ENCODE measurements at regions not wholly inside any gene's neighbourhood (a gene's known extent, or its start where the extent isn't known, plus 50 kb on each side); places are given as distances from the start of the nearest gene placed in this dataset.
"Not testable (repeated sequence)": the region's sequence is repeated elsewhere in the genome, so short reads cannot be mapped to it uniquely, and the experiment has no call there.

DNA sequence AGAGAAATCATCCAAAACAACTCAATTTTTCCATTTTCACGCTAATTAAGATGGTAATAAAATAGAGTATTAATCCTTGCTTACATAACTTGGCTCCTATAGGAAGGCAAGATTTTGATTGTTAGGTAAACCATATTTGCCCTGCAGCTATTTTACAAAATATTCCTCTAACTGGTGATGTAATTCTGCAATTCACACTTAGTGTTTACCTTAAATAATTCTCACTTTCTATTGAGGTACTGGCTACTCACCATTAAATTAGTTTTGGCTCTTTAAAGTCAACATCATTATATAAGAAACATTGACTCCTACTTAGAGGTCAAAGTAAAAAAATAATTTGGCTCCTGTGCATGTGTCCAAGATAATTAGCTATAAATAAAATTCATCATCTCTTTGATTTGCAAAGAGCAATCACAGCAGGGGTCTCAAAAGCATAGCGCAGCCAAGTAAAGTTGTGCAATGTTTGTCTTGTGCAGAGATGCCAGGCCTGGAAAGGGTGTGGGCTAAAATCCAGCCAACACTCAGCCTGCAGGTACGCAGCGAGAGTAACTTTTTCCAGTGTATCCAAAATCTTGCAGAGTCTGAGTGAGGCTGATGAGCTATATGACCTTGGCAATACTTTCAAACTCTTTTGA, 501.2 kb downstream of the MMUT start:
- Histone ChIP-seq H3K9me3 (no peaks in the 10 kb centered on the region), H3K4me1 (replicated peaks) (no peaks in the 10 kb centered on the region), H3K36me3 (no peaks in the 10 kb centered on the region), H3K27me3 (replicated peaks; ENCODE audit: insufficient read depth) (no peaks in the 10 kb centered on the region), H3K27ac (no peak overlapping the region), H3K4me3 (no peak overlapping the region)
- intact Hi-C loops (cut with DNase I), result no loop called here
- no peak for DNase-seq (ENCODE audit: low spot score)
- TF ChIP-seq CTCF (IDR thresholded peaks at IDR 0.05), result no peak
- TF ChIP-seq POLR2AphosphoS5 (IDR thresholded peaks at IDR 0.05), result no peak
- no peak for TF ChIP-seq POLR2A (IDR thresholded peaks at IDR 0.05)
- WGBS, result 56% methylated on average over 4 of the region's 4 CpGs

GRCh38 chr6:48959251-48960060, 503.6 kb downstream of the MMUT start:
- Histone ChIP-seq H3K4me1 (replicated peaks) (no peaks in the 10 kb centered on the region), H3K36me3 (no peaks in the 10 kb centered on the region), H3K27me3 (replicated peaks; ENCODE audit: insufficient read depth) (no peaks in the 10 kb centered on the region), H3K27ac (no peak overlapping the region), H3K4me3 (no peak overlapping the region), H3K9me3 (no peaks in the 10 kb centered on the region)
- TF ChIP-seq POLR2AphosphoS5 (IDR thresholded peaks at IDR 0.05) (no peak), CTCF (IDR thresholded peaks at IDR 0.05) (no peak), POLR2A (IDR thresholded peaks at IDR 0.05) (no peak)
- DNase-seq (ENCODE audit: low spot score), result no peak
- intact Hi-C loops (cut with DNase I), result no loop called here
- 56% methylated on average over 6 of the region's 6 CpGs for WGBS

DNA sequence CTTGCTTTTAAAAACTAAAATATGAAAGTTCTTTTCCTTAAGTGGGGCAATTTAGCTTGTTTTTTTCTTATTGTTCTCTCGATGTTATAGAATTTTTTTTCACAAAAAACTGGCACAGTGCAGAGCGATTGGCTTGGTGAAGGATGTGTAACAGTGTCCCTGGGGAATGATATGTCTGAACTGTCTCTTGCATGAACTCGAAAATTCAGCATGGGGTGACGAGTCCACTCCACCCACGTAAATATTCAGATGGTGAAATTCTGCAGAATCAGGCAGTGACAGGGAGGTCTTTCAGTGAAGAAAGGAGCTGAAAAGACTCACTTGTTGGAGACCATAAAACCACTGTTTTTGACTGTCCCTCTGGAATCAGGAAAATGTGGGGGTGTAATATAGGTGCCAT, 505.3 kb downstream of the MMUT start:
- no peak overlapping the region for H3K4me3 ChIP-seq
- no peaks in the 10 kb centered on the region for H3K27me3 ChIP-seq (replicated peaks; ENCODE audit: insufficient read depth)
- no peak for DNase-seq (ENCODE audit: low spot score)
- no peaks in the 10 kb centered on the region for H3K36me3 ChIP-seq
- no peaks in the 10 kb centered on the region for H3K4me1 ChIP-seq (replicated peaks)
- intact Hi-C loops (cut with DNase I), result no loop called here
- TF ChIP-seq CTCF (IDR thresholded peaks at IDR 0.05), result no peak
- no peak for TF ChIP-seq POLR2A (IDR thresholded peaks at IDR 0.05)
- no peak for TF ChIP-seq POLR2AphosphoS5 (IDR thresholded peaks at IDR 0.05)
- 82% methylated on average over 5 of the region's 5 CpGs for WGBS
- no peaks in the 10 kb centered on the region for H3K9me3 ChIP-seq
- no peak overlapping the region for H3K27ac ChIP-seq

- DNase-seq (ENCODE audit: low spot score), result no peak
- no peaks in the 10 kb centered on the region for H3K4me1 ChIP-seq (replicated peaks)
- H3K27ac ChIP-seq, result no peak overlapping the region
- no peaks in the 10 kb centered on the region for H3K27me3 ChIP-seq (replicated peaks; ENCODE audit: insufficient read depth)
- TF ChIP-seq POLR2A (IDR thresholded peaks at IDR 0.05) (no peak), POLR2AphosphoS5 (IDR thresholded peaks at IDR 0.05) (no peak), CTCF (IDR thresholded peaks at IDR 0.05) (no peak)
- WGBS, result 86% methylated on average over 2 of the region's 2 CpGs
- intact Hi-C loops (cut with DNase I), result no loop called here
- no peaks in the 10 kb centered on the region for H3K36me3 ChIP-seq
- no peak overlapping the region for H3K4me3 ChIP-seq
- H3K9me3 ChIP-seq, result no peaks in the 10 kb centered on the region
These were observed 511.1 kb downstream of the MMUT start for GRCh38 chr6:48951917-48952316.

GRCh38 chr6:48944276-48944675, 518.8 kb downstream of the MMUT start:
- not testable (repeated sequence) for H3K4me3 ChIP-seq

More at GRCh38 chr6:48944276-48944675, 518.8 kb downstream of the MMUT start:
- DNase-seq (ENCODE audit: low spot score); H3K27me3 ChIP-seq (replicated peaks; ENCODE audit: insufficient read depth); H3K27ac ChIP-seq; H3K9me3 ChIP-seq; H3K4me1 ChIP-seq (replicated peaks); intact Hi-C loops (cut with DNase I); H3K36me3 ChIP-seq: not testable (repeated sequence)
- WGBS, result 83% methylated on average over 4 of the region's 4 CpGs

Data from prostate gland (tissue), 2 donors.